NCI-H1048 (cell line): ENCODE measurements at regions not wholly inside any gene's neighbourhood (a gene's known extent, or its start where the extent isn't known, plus 50 kb on each side); places are given as distances from the start of the nearest gene placed in this dataset.

ENCODE experiments used
- DNase-seq: peaks from one replicate; lab custom pipeline; 2025; lab: John Stamatoyannopoulos, UW

DNA sequence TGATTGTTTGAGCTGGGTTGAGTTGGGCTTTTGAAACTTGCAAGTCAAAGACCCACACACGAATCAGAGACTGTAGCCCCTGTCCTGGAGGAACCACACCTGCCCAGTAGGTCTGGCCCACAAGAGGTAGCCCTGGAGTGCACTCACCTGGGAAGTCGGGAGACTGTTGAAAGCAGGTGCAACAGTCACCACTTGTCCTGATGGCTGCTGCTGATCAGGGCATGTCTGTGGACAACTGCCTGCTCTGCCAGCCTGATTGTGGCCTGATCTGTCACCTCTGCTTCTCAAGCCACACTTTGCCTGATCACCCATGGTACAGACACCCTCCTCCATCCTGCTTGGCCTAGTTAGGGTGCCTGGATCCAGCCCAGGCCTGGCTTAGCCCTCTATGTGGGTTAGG is 105.0 kb upstream of the HAAO start:
- no peak for DNase-seq

DNA sequence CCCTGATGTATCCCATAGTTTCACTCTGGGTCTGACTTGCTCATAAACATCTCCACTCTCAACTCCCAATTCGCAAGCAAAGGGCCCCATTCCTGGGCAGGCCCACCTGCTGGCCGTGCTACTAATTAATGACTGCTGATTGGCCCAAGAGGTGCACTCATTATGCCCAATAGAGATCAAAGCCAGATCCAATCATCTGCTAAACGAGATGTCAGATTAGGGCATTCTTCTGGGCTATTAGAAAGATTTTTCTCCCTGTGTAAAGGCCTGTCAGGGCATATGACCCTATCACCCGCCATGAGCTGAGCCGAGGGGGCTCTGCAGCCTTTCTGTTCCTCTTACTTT is 103.4 kb upstream of the HAAO start:
- no peak for DNase-seq

DNA sequence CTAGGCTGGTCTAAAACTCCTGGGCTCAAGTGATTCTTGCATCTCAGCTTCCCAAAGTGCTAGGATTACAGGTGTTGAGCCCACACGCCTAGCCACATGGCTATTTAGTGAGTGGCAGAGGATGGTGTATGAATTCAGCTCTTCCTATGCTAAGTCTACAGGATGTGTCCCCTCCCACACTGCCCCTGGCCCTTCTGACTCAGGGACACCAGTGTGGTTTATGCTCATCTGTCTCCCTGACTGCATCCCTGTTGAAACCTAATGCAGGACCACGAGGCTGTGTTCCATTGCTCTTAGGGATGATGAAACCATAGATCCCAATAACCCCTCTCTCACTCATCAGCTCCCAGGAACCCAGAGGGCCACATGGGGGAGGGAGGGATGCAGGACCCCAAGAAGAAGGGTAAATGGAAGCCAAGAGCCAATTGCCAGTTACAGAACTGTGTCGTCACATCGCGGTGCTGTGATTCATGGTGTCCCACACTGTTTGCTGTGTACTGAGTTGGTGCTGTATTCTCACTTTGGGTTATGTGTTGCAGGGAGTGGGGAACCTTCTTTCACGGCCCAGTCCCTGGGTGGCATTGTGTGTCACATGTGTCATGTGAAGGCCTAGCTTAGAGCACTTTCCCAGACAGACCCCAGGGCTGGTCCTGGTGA is 102.9 kb upstream of the HAAO start:
- no peak for DNase-seq

DNA sequence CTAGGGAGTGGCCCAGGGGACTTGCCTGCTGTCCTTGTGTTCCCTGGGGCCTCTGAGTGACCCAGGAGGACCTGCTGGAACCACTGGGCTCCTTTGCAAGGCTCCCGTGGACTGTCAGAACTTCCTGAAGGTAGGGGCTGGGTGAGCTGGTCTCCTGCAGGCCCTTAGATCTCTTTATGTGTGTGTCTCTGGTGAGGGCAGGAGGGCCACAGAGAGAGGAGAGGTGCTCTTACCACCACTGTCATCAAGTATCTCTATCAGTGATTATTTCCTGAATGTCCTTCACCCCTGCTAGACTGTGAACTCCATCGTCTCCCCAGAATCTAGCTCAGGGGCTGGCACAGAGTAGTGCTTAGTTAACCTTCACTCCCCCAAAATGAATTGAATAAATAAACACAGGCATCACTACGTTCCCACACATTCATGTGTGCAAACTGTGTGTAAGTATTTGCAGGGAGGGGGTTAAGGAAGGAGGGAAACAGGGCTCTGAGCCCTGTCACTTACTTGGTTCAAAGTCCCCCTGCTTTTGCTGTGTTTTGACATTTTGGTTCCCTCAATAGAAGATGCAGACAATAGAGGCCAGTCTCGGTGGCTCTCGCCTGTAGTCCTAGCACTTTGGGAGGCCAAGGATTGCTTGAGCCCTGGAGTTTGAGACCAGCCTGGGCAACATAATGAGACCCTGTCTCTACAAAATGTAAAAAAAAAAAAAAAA is 100.8 kb upstream of the HAAO start:
- no peak for DNase-seq

DNA sequence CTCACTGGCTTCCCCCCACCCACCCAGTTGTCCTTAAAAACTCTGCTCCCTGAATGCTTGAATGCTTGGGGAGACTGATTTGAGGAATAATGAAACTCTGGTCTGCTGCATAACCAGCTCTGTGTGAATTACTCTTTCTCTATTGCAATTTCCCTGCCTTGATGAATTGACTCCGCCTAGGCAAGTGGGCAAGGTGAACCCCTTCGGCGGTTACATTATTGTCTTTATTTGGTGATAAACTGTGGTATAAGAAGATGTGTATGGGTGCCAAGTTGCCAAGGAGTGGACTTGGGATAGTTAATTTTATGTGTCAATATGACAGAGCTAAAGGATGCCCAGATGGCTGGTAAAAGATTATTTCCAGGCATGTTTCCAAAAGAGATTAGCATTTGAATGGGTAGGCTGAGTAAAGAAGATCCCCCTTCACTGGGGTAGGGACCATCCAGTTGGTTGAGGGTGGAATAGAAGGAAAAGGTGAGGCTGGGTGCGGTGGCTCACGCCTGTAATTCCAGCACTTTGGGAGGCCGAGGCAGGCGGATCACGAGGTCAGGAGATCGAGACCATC is 98.5 kb upstream of the HAAO start:
- DNase-seq, result no peak

DNA sequence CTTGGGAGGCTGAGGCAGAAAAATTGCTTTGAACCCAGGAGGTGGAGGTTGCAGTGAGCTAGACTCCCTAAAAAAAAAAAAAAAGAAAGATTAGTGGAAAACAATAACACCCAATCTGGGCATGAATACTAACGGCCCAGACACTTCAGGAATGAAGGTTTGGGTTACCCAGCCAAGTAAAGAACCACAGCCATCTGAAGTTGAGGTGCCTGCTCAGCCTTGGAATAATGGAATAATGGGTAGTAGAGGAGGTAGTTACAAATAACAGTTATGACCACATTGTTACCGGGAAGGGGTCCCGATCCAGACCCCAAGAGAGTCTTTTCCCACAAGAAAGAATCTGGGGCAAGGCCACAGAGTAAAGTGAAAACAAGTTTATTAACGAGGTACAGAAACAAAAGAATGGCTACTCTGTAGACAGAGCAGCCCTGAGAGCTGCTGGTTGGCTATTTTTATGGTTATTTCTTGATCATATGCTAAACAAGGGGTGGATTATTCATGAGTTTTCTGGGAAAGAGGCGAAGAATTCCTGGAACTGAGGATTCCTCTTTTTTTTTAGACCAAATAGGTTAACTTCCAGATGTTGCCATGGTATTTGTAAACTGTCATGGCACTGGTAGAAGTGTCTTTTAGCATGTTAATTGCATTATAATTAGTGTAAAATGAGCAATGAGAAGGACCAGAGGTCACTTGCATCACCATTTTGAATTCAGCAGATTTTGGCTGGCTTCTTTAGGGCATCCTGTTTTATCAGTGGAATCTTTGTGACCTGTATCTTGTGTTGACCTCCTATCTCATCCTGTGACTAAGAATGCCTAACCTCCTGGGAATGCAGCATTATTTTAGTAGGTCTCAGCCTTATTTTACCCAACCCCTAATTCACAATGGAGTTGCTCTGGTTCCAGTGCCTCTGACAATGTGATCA is 96.2 kb upstream of the HAAO start:
- no peak for DNase-seq

DNA sequence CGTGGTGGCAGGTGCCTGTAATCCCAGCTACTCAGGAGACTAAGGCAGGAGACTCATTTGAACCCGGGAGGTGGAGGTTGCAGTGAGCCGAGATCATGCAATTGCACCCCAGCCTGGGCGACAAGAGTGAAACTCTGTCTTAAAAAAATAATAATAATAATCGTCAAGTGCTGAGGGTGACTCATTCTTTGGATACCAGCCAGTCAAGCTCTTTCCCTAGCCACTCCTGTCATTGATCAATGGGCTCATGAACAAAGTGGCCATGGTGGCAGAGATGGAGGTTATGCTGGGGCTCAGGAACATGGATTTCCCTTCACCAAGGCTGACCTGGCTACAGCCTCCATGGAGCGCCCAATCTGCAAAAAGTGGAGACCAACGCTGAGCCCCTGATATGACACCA is 94.5 kb upstream of the HAAO start:
- no peak for DNase-seq

DNA sequence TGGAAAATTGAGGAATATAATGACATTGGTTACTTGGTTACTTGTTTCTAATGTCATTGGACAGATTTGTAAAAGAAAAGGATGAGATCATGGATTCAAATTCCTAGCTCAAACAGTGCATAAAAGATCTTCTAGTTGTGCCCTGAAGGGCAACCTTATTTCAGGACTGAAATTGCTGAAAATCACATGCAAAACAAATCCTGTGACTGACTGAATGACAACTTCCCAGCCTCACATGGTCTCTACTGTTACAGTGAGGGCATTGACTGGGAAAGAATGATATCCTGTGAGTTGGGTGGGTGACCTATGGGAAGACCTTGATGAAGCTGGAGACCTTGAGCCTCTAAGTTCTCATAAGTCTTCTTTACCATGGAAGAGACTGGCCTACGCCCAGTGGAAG is 90.4 kb upstream of the HAAO start:
- DNase-seq, result no peak

DNA sequence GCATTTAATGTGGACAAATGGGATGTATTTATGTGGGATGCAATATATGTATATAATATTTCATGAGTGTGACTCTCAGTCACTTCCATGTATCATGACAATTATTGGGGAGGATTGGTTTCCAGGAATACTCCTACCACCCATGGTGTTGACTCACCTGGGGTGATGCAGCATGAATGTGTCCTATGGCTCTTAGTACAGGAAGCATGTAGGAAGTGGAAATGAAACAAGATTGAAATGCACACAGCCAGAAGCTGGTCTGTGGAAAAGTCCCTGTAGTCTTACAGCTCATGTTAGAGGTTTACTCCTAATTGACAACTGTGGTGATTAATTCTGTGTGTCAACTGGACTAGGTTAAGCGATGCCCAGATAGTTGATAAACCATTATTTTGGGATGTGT is 89.3 kb upstream of the HAAO start:
- no peak for DNase-seq

DNA sequence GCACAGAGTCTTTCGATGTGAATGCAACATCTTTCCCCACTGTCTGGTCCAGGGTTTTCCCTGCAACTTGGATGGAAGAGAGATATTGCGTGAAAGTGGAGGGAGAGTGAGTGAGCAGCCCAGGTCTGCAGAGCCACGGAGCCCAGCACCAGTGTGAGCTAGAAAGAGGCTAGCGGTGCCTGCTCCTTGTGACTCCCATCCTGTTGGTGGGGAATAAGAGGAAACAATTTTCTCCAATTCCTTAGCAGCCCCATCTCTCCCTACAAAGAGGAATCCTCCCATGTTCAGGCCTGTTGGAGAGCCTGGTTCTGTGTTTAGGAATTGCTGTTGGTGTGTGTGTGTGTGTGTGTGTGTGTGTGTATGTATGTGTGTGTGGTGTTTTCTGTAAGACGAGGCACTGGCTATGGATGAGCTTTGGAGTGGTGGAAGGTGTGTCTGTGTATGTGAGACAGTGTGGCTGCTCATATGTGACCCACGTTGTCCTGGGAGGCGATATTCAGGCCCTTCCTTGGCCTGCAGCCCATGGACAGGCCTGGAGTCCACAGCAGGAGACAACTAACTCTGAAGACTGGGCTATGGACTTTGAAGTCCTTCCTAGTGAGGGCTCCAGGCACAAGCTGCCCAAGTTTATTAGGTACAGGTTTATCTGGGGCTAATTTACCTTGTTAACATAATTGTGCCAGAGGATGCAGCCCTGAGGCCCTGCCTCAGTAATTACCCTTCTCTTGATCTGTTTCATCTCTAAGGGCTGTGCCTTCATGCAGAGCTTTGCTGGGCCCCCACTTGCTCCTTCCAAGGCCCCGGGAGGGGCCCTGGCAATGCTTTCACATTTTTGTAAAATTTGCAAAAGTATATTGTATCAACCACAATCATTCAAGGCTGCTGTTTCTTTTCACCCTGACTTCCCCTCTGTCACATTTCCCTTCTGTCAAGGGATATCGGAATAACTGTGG is 88.6 kb upstream of the HAAO start:
- DNase-seq, result no peak

DNA sequence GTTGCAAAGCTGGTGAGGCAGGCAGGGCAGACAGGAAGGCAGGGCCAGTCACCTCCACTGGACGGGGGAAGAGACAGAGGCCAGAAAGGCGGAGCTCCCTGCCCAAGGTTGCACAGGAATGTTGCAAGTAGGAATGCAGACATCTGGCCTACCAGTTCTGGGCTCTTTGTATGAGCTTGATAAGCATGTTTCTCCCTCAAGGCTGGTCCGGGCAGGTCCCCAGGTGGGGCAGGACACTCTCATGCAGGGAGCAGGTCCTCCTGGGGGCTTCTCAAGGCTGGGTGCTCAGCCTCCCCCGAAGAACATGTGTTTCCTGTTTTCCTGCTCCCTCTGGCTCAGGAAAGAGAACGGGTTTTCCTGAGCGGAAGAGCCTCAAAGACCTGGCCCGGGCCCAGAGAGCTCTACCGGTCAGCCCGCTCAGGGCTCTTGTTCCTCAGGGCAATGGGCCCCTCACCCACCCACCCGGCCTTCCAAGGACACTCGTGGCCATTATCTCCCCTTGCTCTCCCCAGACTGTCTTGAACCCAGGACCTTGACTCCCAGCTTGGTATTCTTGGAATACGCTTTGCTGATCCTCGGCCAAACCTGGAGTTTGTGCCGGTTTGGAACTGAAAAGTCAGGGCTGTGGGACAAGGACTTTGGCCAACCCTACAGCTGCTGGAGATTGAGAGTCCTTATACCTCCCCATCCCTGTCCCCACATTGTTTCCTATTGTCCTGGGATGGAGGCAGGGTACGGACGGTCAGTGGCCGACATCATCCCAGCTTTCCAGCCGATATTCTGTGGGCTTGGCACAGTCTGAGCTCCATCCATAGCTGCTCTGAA is 87.7 kb upstream of the HAAO start:
- no peak for DNase-seq

DNA sequence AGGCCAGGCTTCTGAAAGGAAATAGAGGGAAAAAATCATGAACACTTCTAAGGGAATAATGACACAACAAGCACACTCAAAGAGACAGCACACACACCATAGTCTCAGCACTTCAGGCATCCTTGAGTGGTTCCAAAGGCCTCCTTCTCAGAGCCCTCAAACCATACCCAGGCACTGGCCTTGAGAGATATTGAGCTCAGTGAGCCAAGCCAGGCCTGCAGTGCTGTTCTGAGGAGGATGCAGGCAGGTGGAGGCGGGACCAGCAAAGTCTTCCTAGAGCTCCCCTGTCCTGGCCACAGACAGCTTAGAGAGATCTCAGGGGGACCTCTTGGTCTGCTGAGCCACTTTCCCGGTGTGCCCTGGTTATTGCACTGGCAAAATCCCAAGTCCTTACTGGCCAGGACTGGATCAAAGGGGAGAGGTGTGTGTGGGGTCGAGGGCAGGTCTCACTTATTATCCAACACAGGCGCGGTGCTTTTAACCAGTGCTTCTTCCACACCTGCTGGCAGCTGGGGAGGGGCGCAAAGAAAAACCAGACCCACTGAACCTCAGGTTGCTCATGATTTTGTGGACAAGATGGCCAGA is 86.8 kb upstream of the HAAO start:
- no peak for DNase-seq

DNA sequence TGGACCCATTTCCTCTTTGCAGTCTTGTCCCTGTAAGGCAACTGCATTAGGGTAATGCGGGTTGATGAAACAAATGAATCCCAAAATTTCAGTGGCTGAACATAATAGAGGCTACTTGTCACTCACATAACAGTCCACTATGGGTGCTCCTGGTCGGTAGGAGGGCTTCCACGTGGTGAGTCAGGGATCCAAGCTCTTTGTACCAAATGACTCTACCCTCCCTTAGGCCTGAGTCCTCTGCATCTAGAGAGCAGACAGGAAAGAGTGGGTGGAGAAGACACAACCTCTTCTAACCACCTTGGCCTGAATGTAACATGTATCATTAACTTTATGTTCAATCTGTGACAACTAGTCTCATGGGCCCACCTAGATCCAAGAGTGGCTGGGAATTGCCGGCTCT is 86.2 kb upstream of the HAAO start:
- no peak for DNase-seq

DNA sequence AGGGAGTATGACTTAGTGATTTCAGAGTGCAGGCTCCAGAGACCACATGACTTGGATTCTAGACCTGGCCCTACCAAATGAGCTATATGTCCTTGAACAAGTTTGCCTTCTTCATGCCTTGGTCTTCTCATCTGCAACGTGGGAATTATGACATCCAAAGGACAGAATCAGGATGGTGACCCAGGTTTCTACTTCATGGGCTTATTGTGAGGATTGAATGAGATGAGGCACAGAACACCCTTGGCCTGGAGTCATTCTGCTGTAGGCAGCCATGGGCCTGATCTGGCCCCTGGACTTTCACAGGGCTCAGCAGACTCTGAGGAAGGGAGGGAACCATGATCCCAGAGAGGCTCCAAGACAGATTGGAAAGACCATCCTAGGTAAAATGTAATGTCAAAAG is 85.6 kb upstream of the HAAO start:
- DNase-seq, result no peak

DNA sequence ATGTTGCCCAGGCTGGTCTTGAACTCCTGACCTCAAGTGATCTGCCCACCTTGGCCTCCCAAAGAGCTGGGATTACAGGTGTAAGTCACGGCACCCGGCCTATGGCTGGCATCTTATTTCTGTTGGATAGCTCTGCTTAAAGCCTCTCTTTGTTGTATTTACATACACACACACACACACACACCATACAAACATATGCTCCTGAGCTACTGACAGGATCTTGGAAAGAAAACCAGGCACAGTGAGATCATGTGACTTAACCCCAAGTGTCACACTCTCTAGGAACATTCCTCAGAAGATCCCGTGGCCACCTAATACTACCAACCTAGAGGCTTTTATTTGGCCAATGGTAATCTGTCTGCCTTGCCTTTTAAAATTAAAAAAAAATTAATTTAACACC is 85.1 kb upstream of the HAAO start:
- DNase-seq, result no peak

DNA sequence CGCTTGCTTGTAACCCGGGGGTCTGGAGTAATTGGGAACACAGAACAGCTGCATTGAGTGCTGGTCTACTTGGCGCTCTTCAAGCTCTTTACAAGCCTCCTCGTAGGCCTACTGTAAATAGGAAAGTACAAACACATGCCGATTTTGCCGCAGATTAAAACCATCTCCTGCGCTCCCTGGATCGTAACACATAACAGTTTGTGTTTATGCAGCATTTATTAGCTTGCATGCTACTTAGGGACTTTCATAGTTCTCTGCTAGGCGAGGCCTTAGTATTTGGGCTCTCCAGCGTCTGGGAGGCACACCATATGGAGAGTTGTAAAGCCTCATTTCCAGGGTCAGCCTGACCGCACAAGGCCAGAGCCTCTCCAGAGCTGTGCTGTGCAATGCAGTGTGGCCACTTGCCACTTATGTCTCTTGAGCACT is 84.0 kb upstream of the HAAO start:
- DNase-seq, result no peak

DNA sequence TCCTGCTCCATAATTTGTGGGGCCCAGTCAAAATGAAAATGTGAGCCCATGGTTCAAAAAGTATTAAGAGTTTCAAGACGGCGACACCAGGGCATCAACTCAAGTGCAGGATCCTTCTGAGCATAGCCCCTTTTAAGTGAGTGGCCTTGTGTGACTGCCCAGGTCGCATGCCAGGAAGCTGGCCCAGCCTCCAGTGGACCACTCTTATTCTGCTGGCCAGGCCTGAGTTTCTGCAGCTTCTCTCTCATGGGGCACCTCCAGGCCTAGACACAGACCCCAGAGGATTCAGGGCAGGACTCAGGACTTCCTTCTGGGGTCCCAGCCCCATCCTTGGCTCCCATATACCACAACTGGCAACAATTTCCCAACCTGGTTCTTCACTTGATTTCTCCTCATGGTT is 83.5 kb upstream of the HAAO start:
- no peak for DNase-seq

DNA sequence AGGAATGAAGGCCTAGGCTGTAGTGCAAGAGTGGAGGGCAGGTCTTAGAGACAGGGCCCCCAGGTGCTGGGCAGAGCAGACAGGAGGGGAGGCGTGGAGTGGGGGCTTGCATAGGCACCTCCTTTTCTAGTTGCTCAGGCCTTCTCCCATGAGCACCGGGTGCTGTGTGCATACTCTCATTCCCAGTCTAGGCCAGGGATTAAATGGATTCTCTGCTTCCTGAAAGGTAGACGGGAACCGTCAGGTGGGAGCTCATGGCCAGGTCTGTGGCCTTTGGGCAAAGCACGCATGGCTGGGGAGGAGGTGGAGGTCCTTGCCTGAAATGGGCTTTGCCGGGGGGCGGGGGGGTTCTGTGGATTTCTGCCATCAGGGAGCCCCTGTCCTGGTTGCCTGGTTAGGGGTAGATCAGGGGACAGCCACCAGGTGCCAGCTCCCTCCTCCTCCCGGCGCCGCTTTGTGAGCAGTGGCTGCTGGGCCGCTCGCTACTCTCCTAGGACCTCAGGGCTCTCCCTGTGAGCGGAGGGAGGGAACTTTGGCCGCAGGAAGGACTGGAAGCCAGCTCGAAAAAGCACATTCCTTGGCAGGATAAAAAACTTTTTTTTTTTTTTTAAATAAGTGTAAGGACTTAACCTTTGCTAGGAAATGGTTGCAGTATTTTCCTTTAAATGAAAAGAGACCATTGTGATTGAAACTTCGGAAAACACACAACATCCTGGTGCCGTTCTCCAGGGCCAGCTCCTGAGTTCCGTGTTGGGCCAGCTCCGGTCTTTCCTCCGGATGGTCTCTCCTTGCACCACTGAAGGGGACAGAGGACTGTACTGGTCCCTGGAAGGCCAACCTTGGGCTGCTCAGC is 82.8 kb upstream of the HAAO start:
- no peak for DNase-seq

DNA sequence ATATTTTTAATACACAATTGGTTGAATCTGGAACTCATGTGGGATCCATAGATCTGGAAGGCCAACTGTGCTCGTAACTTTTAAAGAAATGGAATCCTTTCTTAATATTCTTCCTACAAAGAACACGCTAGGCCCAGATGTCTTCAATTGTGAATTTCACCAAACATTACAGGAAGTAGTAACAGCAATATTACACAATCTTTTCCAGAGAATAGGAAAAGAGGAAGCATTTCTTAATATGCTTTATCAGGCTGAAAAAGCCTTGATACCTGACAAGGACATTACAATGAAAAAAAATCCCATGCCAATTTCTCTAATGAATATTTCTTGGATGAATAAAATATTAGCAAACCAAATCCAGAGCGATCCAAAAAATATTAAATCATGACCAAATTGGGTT is 80.3 kb upstream of the HAAO start:
- DNase-seq, result no peak
